ENCODE measurements at regions not wholly inside any gene's neighbourhood (a gene's known extent, or its start where the extent isn't known, plus 50 kb on each side); places are given as distances from the start of the nearest gene placed in this dataset.
"Not testable (repeated sequence)": the region's sequence is repeated elsewhere in the genome, so short reads cannot be mapped to it uniquely, and the experiment has no call there.

- H3K4me3 ChIP-seq (ENCODE audit: extremely low read depth, insufficient read depth, low read length, poor library complexity, severe bottlenecking): no peak overlapping the region
- no peaks in the 10 kb centered on the region for H3K4me1 ChIP-seq (ENCODE audit: control insufficient read depth, insufficient read depth, low read length, poor library complexity, severe bottlenecking)
- H3K27ac ChIP-seq (ENCODE audit: low read depth, low read length, severe bottlenecking): peak overlapping the region; percentile 64
- H3K36me3 ChIP-seq (ENCODE audit: control insufficient read depth, insufficient read depth, low read length): no peaks in the 10 kb centered on the region
- no peaks in the 10 kb centered on the region for H3K9me3 ChIP-seq (ENCODE audit: control insufficient read depth, low read length)
- WGBS, 2 experiments (ENCODE audit: insufficient coverage in 2 of 2): 58 to 63% methylated on average over 2 to 3 of the region's 6 CpGs
Measured at GRCh38 chr6:112503091-112503596, 156.0 kb downstream of the RFPL4B start.

GRCh38 chr6:112504621-112505020 lies 157.5 kb downstream of the RFPL4B start:
- 100% methylated on average over 1 of the region's 2 CpGs; no CpG with 5 or more reads in 1 of the 2 experiments for WGBS, 2 experiments (ENCODE audit: insufficient coverage in 2 of 2)

GRCh38 chr6:112511441-112511840 lies 164.3 kb downstream of the RFPL4B start:
- Histone ChIP-seq H3K4me1 (ENCODE audit: control insufficient read depth, insufficient read depth, low read length, poor library complexity, severe bottlenecking) (no peaks in the 10 kb centered on the region), H3K36me3 (ENCODE audit: control insufficient read depth, insufficient read depth, low read length) (no peaks in the 10 kb centered on the region), H3K9me3 (ENCODE audit: control insufficient read depth, low read length) (no peaks in the 10 kb centered on the region), H3K4me3 (ENCODE audit: extremely low read depth, insufficient read depth, low read length, poor library complexity, severe bottlenecking) (no peak overlapping the region), H3K27ac (ENCODE audit: low read depth, low read length, severe bottlenecking) (no peak overlapping the region)
- 80 to 100% methylated on average over 1 of the region's 1 CpG for WGBS, 2 experiments (ENCODE audit: insufficient coverage in 2 of 2)

More at GRCh38 chr6:112504621-112505020, 157.5 kb downstream of the RFPL4B start:
- Histone ChIP-seq H3K36me3 (ENCODE audit: control insufficient read depth, insufficient read depth, low read length) (no peaks in the 10 kb centered on the region), H3K4me1 (ENCODE audit: control insufficient read depth, insufficient read depth, low read length, poor library complexity, severe bottlenecking) (no peaks in the 10 kb centered on the region), H3K4me3 (ENCODE audit: extremely low read depth, insufficient read depth, low read length, poor library complexity, severe bottlenecking) (no peak overlapping the region), H3K27ac (ENCODE audit: low read depth, low read length, severe bottlenecking) (peak overlapping the region; percentile 56), H3K9me3 (ENCODE audit: control insufficient read depth, low read length) (no peaks in the 10 kb centered on the region)

GRCh38 chr6:112513175-112513574 lies 166.0 kb downstream of the RFPL4B start:
- Histone ChIP-seq H3K36me3 (ENCODE audit: control insufficient read depth, insufficient read depth, low read length) (no peaks in the 10 kb centered on the region), H3K4me1 (ENCODE audit: control insufficient read depth, insufficient read depth, low read length, poor library complexity, severe bottlenecking) (no peaks in the 10 kb centered on the region), H3K27ac (ENCODE audit: low read depth, low read length, severe bottlenecking) (no peak overlapping the region), H3K4me3 (ENCODE audit: extremely low read depth, insufficient read depth, low read length, poor library complexity, severe bottlenecking) (no peak overlapping the region), H3K9me3 (ENCODE audit: control insufficient read depth, low read length) (no peaks in the 10 kb centered on the region)

GRCh38 chr6:112522587-112522986 lies 175.5 kb downstream of the RFPL4B start:
- 91 to 100% methylated on average over 1 to 3 of the region's 4 CpGs for WGBS, 2 experiments (ENCODE audit: insufficient coverage in 2 of 2)
- H3K4me3 ChIP-seq (ENCODE audit: extremely low read depth, insufficient read depth, low read length, poor library complexity, severe bottlenecking): no peak overlapping the region
- H3K4me1 ChIP-seq (ENCODE audit: control insufficient read depth, insufficient read depth, low read length, poor library complexity, severe bottlenecking): no peaks in the 10 kb centered on the region
- no peak overlapping the region for H3K27ac ChIP-seq (ENCODE audit: low read depth, low read length, severe bottlenecking)
- H3K9me3 ChIP-seq (ENCODE audit: control insufficient read depth, low read length): no peaks in the 10 kb centered on the region
- H3K36me3 ChIP-seq (ENCODE audit: control insufficient read depth, insufficient read depth, low read length): no peaks in the 10 kb centered on the region

- Histone ChIP-seq H3K4me1 (ENCODE audit: control insufficient read depth, insufficient read depth, low read length, poor library complexity, severe bottlenecking) (no peaks in the 10 kb centered on the region), H3K27ac (ENCODE audit: low read depth, low read length, severe bottlenecking) (no peak overlapping the region), H3K9me3 (ENCODE audit: control insufficient read depth, low read length) (no peaks in the 10 kb centered on the region), H3K36me3 (ENCODE audit: control insufficient read depth, insufficient read depth, low read length) (no peaks in the 10 kb centered on the region), H3K4me3 (ENCODE audit: extremely low read depth, insufficient read depth, low read length, poor library complexity, severe bottlenecking) (no peak overlapping the region)
- no CpG with 5 or more reads among the region's 2 CpGs for WGBS, 2 experiments (ENCODE audit: insufficient coverage in 2 of 2)
Measured at GRCh38 chr6:112524071-112524470, 176.9 kb downstream of the RFPL4B start.

- no CpG with 5 or more reads among the region's 1 CpG for WGBS, 2 experiments (ENCODE audit: insufficient coverage in 2 of 2)
- H3K9me3 ChIP-seq (ENCODE audit: control insufficient read depth, low read length): no peaks in the 10 kb centered on the region
- no peak overlapping the region for H3K27ac ChIP-seq (ENCODE audit: low read depth, low read length, severe bottlenecking)
- no peak overlapping the region for H3K4me3 ChIP-seq (ENCODE audit: extremely low read depth, insufficient read depth, low read length, poor library complexity, severe bottlenecking)
- H3K4me1 ChIP-seq (ENCODE audit: control insufficient read depth, insufficient read depth, low read length, poor library complexity, severe bottlenecking): no peaks in the 10 kb centered on the region
- H3K36me3 ChIP-seq (ENCODE audit: control insufficient read depth, insufficient read depth, low read length): no peaks in the 10 kb centered on the region
Measured at GRCh38 chr6:112525749-112526148, 178.6 kb downstream of the RFPL4B start.

GRCh38 chr6:112526594-112526993 lies 179.5 kb downstream of the RFPL4B start:
- no peak overlapping the region for H3K4me3 ChIP-seq (ENCODE audit: extremely low read depth, insufficient read depth, low read length, poor library complexity, severe bottlenecking)
- 92 to 100% methylated on average over 3 to 4 of the region's 6 CpGs for WGBS, 2 experiments (ENCODE audit: insufficient coverage in 2 of 2)

GRCh38 chr6:112528306-112528705 lies 181.2 kb downstream of the RFPL4B start:
- not testable (repeated sequence) for H3K27ac ChIP-seq (ENCODE audit: low read depth, low read length, severe bottlenecking); H3K9me3 ChIP-seq (ENCODE audit: control insufficient read depth, low read length); H3K4me3 ChIP-seq (ENCODE audit: extremely low read depth, insufficient read depth, low read length, poor library complexity, severe bottlenecking); H3K36me3 ChIP-seq (ENCODE audit: control insufficient read depth, insufficient read depth, low read length); H3K4me1 ChIP-seq (ENCODE audit: control insufficient read depth, insufficient read depth, low read length, poor library complexity, severe bottlenecking)
- 97% methylated on average over 6 of the region's 29 CpGs; no CpG with 5 or more reads in 1 of the 2 experiments for WGBS, 2 experiments (ENCODE audit: insufficient coverage in 2 of 2)

More at GRCh38 chr6:112526594-112526993, 179.5 kb downstream of the RFPL4B start:
- Histone ChIP-seq H3K4me1 (ENCODE audit: control insufficient read depth, insufficient read depth, low read length, poor library complexity, severe bottlenecking) (no peaks in the 10 kb centered on the region), H3K27ac (ENCODE audit: low read depth, low read length, severe bottlenecking) (no peak overlapping the region), H3K36me3 (ENCODE audit: control insufficient read depth, insufficient read depth, low read length) (no peaks in the 10 kb centered on the region), H3K9me3 (ENCODE audit: control insufficient read depth, low read length) (no peaks in the 10 kb centered on the region)

- Histone ChIP-seq H3K4me1 (ENCODE audit: control insufficient read depth, insufficient read depth, low read length, poor library complexity, severe bottlenecking) (no peaks in the 10 kb centered on the region), H3K27ac (ENCODE audit: low read depth, low read length, severe bottlenecking) (no peak overlapping the region), H3K4me3 (ENCODE audit: extremely low read depth, insufficient read depth, low read length, poor library complexity, severe bottlenecking) (no peak overlapping the region), H3K36me3 (ENCODE audit: control insufficient read depth, insufficient read depth, low read length) (no peaks in the 10 kb centered on the region), H3K9me3 (ENCODE audit: control insufficient read depth, low read length) (no peaks in the 10 kb centered on the region)
- 67% methylated on average over 1 of the region's 2 CpGs; no CpG with 5 or more reads in 1 of the 2 experiments for WGBS, 2 experiments (ENCODE audit: insufficient coverage in 2 of 2)
Measured at GRCh38 chr6:112535816-112536215, 188.7 kb downstream of the RFPL4B start.

- no CpG with 5 or more reads among the region's 2 CpGs for WGBS, 2 experiments (ENCODE audit: insufficient coverage in 2 of 2)
- Histone ChIP-seq H3K27ac (ENCODE audit: low read depth, low read length, severe bottlenecking) (no peak overlapping the region), H3K4me1 (ENCODE audit: control insufficient read depth, insufficient read depth, low read length, poor library complexity, severe bottlenecking) (no peaks in the 10 kb centered on the region), H3K9me3 (ENCODE audit: control insufficient read depth, low read length) (no peaks in the 10 kb centered on the region), H3K4me3 (ENCODE audit: extremely low read depth, insufficient read depth, low read length, poor library complexity, severe bottlenecking) (no peak overlapping the region), H3K36me3 (ENCODE audit: control insufficient read depth, insufficient read depth, low read length) (no peaks in the 10 kb centered on the region)
Measured at GRCh38 chr6:112539355-112539754, 192.2 kb downstream of the RFPL4B start.
